H9 (cell line): ENCODE measurements at regions not wholly inside any gene's neighbourhood (a gene's known extent, or its start where the extent isn't known, plus 50 kb on each side); places are given as distances from the start of the nearest gene placed in this dataset.

Source experiments
- DNase-seq: peaks from one replicate; pipeline ENCODE4 v3.0.0-alpha.2; 2017
- H2AFZ ChIP-seq: one replicate; pipeline ENCODE4 v1.6.1; 2013; ENCODE audit warnings: mild to moderate bottlenecking, low read length, control low read depth, moderate library complexity
- H2AK5ac ChIP-seq: 2 replicates; pipeline ENCODE4 v1.6.1; 2013; ENCODE audit warnings: low read length, control low read depth, mixed read lengths; ENCODE audit not compliant: insufficient read length
- H2BK120ac ChIP-seq: one replicate; pipeline ENCODE4 v1.6.1; 2013; ENCODE audit warnings: low read depth, mild to moderate bottlenecking, low read length, control low read depth, inconsistent platforms; ENCODE audit not compliant: poor library complexity, severe bottlenecking
- H2BK12ac ChIP-seq: 2 replicates; pipeline ENCODE4 v1.6.1; 2013; ENCODE audit warnings: low read length, control low read depth, mixed read lengths, low read depth; ENCODE audit not compliant: insufficient read length
- H2BK15ac ChIP-seq: 2 replicates; pipeline ENCODE4 v1.6.1; 2013; ENCODE audit warnings: low read depth, low read length, control low read depth
- H2BK20ac ChIP-seq: one replicate; pipeline ENCODE4 v1.6.1; 2013; ENCODE audit warnings: low read depth, mild to moderate bottlenecking, low read length, control low read depth, inconsistent platforms; ENCODE audit not compliant: poor library complexity, severe bottlenecking
- H2BK5ac ChIP-seq: 2 replicates; pipeline ENCODE4 v1.6.1; 2013; ENCODE audit warnings: low read length, control low read depth, mixed read lengths; ENCODE audit not compliant: insufficient read length
- H3K14ac ChIP-seq: 2 replicates; pipeline ENCODE4 v1.6.1; 2013; ENCODE audit warnings: low read length, control low read depth; ENCODE audit not compliant: insufficient read depth
- H3K18ac ChIP-seq: 2 replicates; pipeline ENCODE4 v1.6.1; 2013; ENCODE audit warnings: low read depth, mild to moderate bottlenecking, mixed read lengths, low read length, control low read depth; ENCODE audit not compliant: insufficient read length
- H3K23ac ChIP-seq: 2 replicates; pipeline ENCODE4 v1.6.1; 2013; ENCODE audit warnings: low read length, control low read depth, mixed read lengths, low read depth; ENCODE audit not compliant: insufficient read length
- H3K23me2 ChIP-seq: 2 replicates; pipeline ENCODE4 v1.6.1; 2013; ENCODE audit warnings: low read depth, mild to moderate bottlenecking, mixed read lengths, low read length, control low read depth; ENCODE audit not compliant: insufficient read length, poor library complexity, severe bottlenecking
- H3K27ac ChIP-seq: 2 replicates; pipeline ENCODE4 v1.5.1; 2013; ENCODE audit warnings: low read length, control low read depth, mixed read lengths, low read depth; ENCODE audit not compliant: insufficient read length
- H3K27me3 ChIP-seq: 2 replicates; pipeline ENCODE4 v1.6.1; 2013; ENCODE audit warnings: low read length, control low read depth, inconsistent platforms; ENCODE audit not compliant: insufficient read depth
- H3K4ac ChIP-seq: 2 replicates; pipeline ENCODE4 v1.6.1; 2013; ENCODE audit warnings: low read depth, mild to moderate bottlenecking, control low read depth, inconsistent platforms, low read length, moderate library complexity
- H3K4me1 ChIP-seq: 2 replicates; pipeline ENCODE4 v1.6.1; 2013; ENCODE audit warnings: low read length, control low read depth, inconsistent platforms; ENCODE audit not compliant: insufficient read depth
- H3K4me2 ChIP-seq: 2 replicates; pipeline ENCODE4 v1.6.1; 2013; ENCODE audit warnings: low read length, control low read depth, mixed read lengths; ENCODE audit not compliant: insufficient read length, insufficient read depth
- H3K56ac ChIP-seq: 2 replicates; pipeline ENCODE4 v1.6.1; 2013; ENCODE audit warnings: low read depth, mild to moderate bottlenecking, mixed read lengths, low read length, control low read depth; ENCODE audit not compliant: insufficient read length
- H3K79me1 ChIP-seq: 2 replicates; pipeline ENCODE4 v1.6.1; 2013; ENCODE audit warnings: low read depth, mild to moderate bottlenecking, moderate library complexity, low read length, control low read depth, inconsistent platforms; ENCODE audit not compliant: insufficient read depth, poor library complexity, severe bottlenecking
- H3K79me2 ChIP-seq: 2 replicates; pipeline ENCODE4 v1.6.1; 2013; ENCODE audit warnings: low read length, control low read depth, inconsistent platforms; ENCODE audit not compliant: insufficient read depth
- H3K9ac ChIP-seq: 2 replicates; pipeline ENCODE4 v1.6.1; 2013; ENCODE audit warnings: low read length, control low read depth, mixed read lengths; ENCODE audit not compliant: insufficient read length; ENCODE audit errors: extremely low read depth
- H3K9me3 ChIP-seq: one replicate; pipeline ENCODE4 v1.6.1; 2013; ENCODE audit warnings: low read depth, low read length, inconsistent platforms; ENCODE audit not compliant: control insufficient read depth
- H3T11ph ChIP-seq: one replicate; pipeline ENCODE4 v1.6.1; 2013; ENCODE audit warnings: mild to moderate bottlenecking, low read length, control low read depth, inconsistent platforms
- H4K20me1 ChIP-seq: one replicate; pipeline ENCODE4 v1.6.1; 2013; ENCODE audit not compliant: control insufficient read depth, insufficient read length, insufficient read depth
- H4K5ac ChIP-seq: 2 replicates; pipeline ENCODE4 v1.6.1; 2013; ENCODE audit warnings: low read depth, mild to moderate bottlenecking, mixed read lengths, low read length, control low read depth; ENCODE audit not compliant: insufficient read length
- H4K8ac ChIP-seq: replicated peaks from 2 replicates; pipeline ENCODE4 v1.6.1; 2013; ENCODE audit warnings: low read length, control low read depth, mixed read lengths, low read depth; ENCODE audit not compliant: insufficient read length
- H4K91ac ChIP-seq: 2 replicates; pipeline ENCODE4 v1.6.1; 2013; ENCODE audit warnings: low read depth, mild to moderate bottlenecking, moderate library complexity, mixed read lengths, low read length, control low read depth; ENCODE audit not compliant: insufficient read length
- H3K27ac Mint-ChIP-seq, 3 experiments: 2 replicates in 2 of 3; 3 replicates in 1 of 3; pipeline ENCODE4 v1.8.0; 2020 to 2021; ENCODE audit warnings: mixed read lengths in 3 of 3, mild to moderate bottlenecking in 1 of 3, moderate library complexity in 1 of 3
- H3K27me3 Mint-ChIP-seq: 2 replicates; pipeline ENCODE4 v1.8.0; 2021; ENCODE audit warnings: low read depth, mild to moderate bottlenecking, moderate library complexity, mixed read lengths
- H3K36me3 Mint-ChIP-seq, 3 experiments: 2 replicates in 2 of 3; 3 replicates in 1 of 3; pipeline ENCODE4 v1.8.0; 2020 to 2021; ENCODE audit warnings: low read depth in 3 of 3, mixed read lengths in 3 of 3; ENCODE audit not compliant: insufficient read depth in 1 of 3
- H3K4me1 Mint-ChIP-seq, 2 experiments: 2 replicates each; pipeline ENCODE4 v1.8.0; 2020; ENCODE audit warnings: mixed read lengths in 2 of 2
- H3K4me3 Mint-ChIP-seq, 2 experiments: 2 replicates in 1 of 2; 3 replicates in 1 of 2; pipeline ENCODE4 v1.8.0; 2020 to 2021; ENCODE audit warnings: mild to moderate bottlenecking in 2 of 2, mixed read lengths in 2 of 2, moderate library complexity in 1 of 2
- H3K9me3 Mint-ChIP-seq, 2 experiments: 2 replicates in 1 of 2; 3 replicates in 1 of 2; pipeline ENCODE4 v1.8.0; 2020; ENCODE audit warnings: mild to moderate bottlenecking in 2 of 2, mixed read lengths in 2 of 2, moderate library complexity in 1 of 2
- WGBS: extraction: QIAGEN DNeasy Blood & Tissue Kit; methylation state at CpG from one replicate; pipeline ENCODE4 v1.1.7; 2013; ENCODE audit warnings: missing lambda C conversion rate, low lambda C conversion rate, mixed read lengths; ENCODE audit not compliant: insufficient read length; ENCODE audit errors: extremely low coverage; 5-methylcytosine and 5-hydroxymethylcytosine counted together
- TF ChIP-seq, protein P1 (sequence below): fragments of 200-600 bp; sonication (generic); conservative IDR thresholded peaks from 3 replicates; pipeline ENCODE4 v1.8.0; 2021; ENCODE audit warnings: antibody characterized with exemption, mild to moderate bottlenecking

DNA sequence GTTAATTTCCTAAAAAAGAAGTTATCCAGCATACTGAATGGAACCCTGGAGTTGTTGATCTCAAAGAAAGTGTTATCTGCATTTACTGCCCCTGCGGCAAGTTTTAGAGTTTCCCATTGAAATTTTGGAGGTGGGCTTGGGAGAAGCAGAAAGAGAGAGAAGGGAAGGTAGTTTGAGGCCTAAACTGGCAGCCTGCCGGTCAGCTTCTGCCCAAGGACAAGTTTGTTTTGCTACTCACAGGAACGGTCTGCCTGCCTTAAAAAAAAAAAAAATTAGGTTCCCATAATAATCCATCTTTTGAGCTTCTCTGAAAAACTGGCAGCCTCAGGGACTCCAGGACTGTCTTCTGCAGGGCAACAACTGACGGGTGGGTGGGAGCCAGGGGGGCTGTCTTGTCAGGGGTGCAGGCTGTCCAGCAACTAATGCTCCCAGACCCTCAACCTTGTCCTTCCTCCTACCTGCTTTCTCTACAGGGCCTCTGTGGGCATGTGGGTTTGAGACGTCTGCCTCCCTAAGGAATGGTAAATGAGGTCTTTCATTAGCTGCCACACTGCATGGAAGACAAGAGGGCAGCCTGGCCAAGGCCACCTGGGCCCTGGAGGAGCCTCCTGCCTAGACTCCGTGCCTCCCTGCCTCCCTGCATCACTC is 176.1 kb upstream of the KCNG1 start:
- no peak overlapping the region for H3K9ac ChIP-seq
- H3K23ac ChIP-seq = no peak overlapping the region
- H3K36me3 Mint-ChIP-seq = no peaks in the 10 kb centered on the region
- no peak overlapping the region for H3T11ph ChIP-seq
- no peaks in the 10 kb centered on the region for H3K79me1 ChIP-seq
- no peak overlapping the region for H4K91ac ChIP-seq
- no peaks in the 10 kb centered on the region for H3K23me2 ChIP-seq
- no peaks in the 10 kb centered on the region for H3K9me3 Mint-ChIP-seq
- H4K8ac ChIP-seq = no peak overlapping the region
- H3K4me3 Mint-ChIP-seq = no peak overlapping the region; a peak in 1 of 5 replicates
- peaks cover 18% of the 10 kb centered on the region for H3K27me3 Mint-ChIP-seq
- H3K4me1 Mint-ChIP-seq = peaks cover 2 to 4% of the 10 kb centered on the region in 2 experiments; a peak in 2 of 4 replicates
- H2BK15ac ChIP-seq = no peak overlapping the region
- H3K27ac ChIP-seq = no peak overlapping the region
- H3K79me2 ChIP-seq = no peaks in the 10 kb centered on the region
- no peak overlapping the region for H2BK5ac ChIP-seq
- H3K4me1 ChIP-seq = no peaks in the 10 kb centered on the region
- H3K4me2 ChIP-seq = no peak overlapping the region
- no peak overlapping the region for H3K4ac ChIP-seq
- no peak overlapping the region for H4K5ac ChIP-seq
- H2BK120ac ChIP-seq = no peak overlapping the region
- no peak overlapping the region for H3K14ac ChIP-seq
- H3K9me3 ChIP-seq = no peaks in the 10 kb centered on the region
- no CpG with 5 or more reads among the region's 6 CpGs for WGBS
- H2BK12ac ChIP-seq = no peak overlapping the region
- no peak overlapping the region for H2AK5ac ChIP-seq
- no peaks in the 10 kb centered on the region for H3K27me3 ChIP-seq
- no peak overlapping the region for H2AFZ ChIP-seq
- no peak overlapping the region for H3K56ac ChIP-seq
- no peaks in the 10 kb centered on the region for H4K20me1 ChIP-seq
- no peak overlapping the region for H3K27ac Mint-ChIP-seq
- TF ChIP-seq, protein P1, sequence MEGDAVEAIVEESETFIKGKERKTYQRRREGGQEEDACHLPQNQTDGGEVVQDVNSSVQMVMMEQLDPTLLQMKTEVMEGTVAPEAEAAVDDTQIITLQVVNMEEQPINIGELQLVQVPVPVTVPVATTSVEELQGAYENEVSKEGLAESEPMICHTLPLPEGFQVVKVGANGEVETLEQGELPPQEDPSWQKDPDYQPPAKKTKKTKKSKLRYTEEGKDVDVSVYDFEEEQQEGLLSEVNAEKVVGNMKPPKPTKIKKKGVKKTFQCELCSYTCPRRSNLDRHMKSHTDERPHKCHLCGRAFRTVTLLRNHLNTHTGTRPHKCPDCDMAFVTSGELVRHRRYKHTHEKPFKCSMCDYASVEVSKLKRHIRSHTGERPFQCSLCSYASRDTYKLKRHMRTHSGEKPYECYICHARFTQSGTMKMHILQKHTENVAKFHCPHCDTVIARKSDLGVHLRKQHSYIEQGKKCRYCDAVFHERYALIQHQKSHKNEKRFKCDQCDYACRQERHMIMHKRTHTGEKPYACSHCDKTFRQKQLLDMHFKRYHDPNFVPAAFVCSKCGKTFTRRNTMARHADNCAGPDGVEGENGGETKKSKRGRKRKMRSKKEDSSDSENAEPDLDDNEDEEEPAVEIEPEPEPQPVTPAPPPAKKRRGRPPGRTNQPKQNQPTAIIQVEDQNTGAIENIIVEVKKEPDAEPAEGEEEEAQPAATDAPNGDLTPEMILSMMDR = no peak
- H2BK20ac ChIP-seq = no peak overlapping the region
- no peak for DNase-seq
- H3K18ac ChIP-seq = no peak overlapping the region
